Neural cell (in vitro differentiated cells): ENCODE measurements at regions not wholly inside any gene's neighbourhood (a gene's known extent, or its start where the extent isn't known, plus 50 kb on each side); places are given as distances from the start of the nearest gene placed in this dataset.

Source experiments
- H2AFZ ChIP-seq: fragments of 200-600, 300-800 bp; sonication (generic), shearing (Covaris generic); 2 replicates; pipeline ENCODE4 v1.6.0; 2014; ENCODE audit warnings: low read depth, mild to moderate bottlenecking, antibody characterized with exemption, low read length, moderate library complexity
- H3F3A ChIP-seq: fragments of 200-600 bp; shearing (Covaris generic); 2 replicates; pipeline ENCODE4 v1.6.1; 2016; ENCODE audit warnings: mild to moderate bottlenecking, moderate library complexity, mixed read lengths, antibody characterized with exemption, low read length; ENCODE audit not compliant: insufficient read depth, poor library complexity, severe bottlenecking
- H3K27ac ChIP-seq: fragments of 200-600, 300-800 bp; sonication (generic), shearing (Covaris generic); 2 replicates; pipeline ENCODE4 v1.5.1; 2014; ENCODE audit warnings: mild to moderate bottlenecking, low read length, moderate library complexity
- H3K27me3 ChIP-seq: fragments of 300-800, 200-600 bp; sonication (generic), shearing (Covaris generic); 2 replicates; pipeline ENCODE4 v1.6.0; 2014; ENCODE audit warnings: mild to moderate bottlenecking, low read depth, low read length, moderate library complexity; ENCODE audit not compliant: insufficient read depth
- H3K36me3 ChIP-seq: fragments of 300-800, 200-600 bp; sonication (generic), shearing (Covaris generic); 2 replicates; pipeline ENCODE4 v1.5.1; 2014; ENCODE audit warnings: mild to moderate bottlenecking, antibody characterized with exemption, low read length, moderate library complexity; ENCODE audit not compliant: insufficient read depth
- H3K4me2 ChIP-seq: fragments of 300-800, 200-600 bp; sonication (generic), shearing (Covaris generic); 2 replicates; pipeline ENCODE4 v1.6.0; 2014; ENCODE audit warnings: mild to moderate bottlenecking, low read length
- H3K4me3 ChIP-seq: fragments of 300-800, 200-600 bp; sonication (generic), shearing (Covaris generic); 2 replicates; pipeline ENCODE4 v1.5.1; 2014; ENCODE audit warnings: mild to moderate bottlenecking, low read length, moderate library complexity
- H3K79me2 ChIP-seq: fragments of 200-600 bp; shearing (Covaris generic); replicated peaks from 2 replicates; pipeline ENCODE4 v1.6.0; 2014; ENCODE audit warnings: mild to moderate bottlenecking, low read length, moderate library complexity; ENCODE audit not compliant: insufficient read depth
- H3K9ac ChIP-seq: fragments of 300-800, 200-600 bp; sonication (generic), shearing (Covaris generic); 2 replicates; pipeline ENCODE4 v1.6.1; 2016; ENCODE audit warnings: mild to moderate bottlenecking, low read length, mixed read lengths
- H3K9me2 ChIP-seq: fragments of 200-600 bp; shearing (Covaris generic); 2 replicates; pipeline ENCODE4 v1.6.1; 2016; ENCODE audit warnings: mild to moderate bottlenecking, low read length, mixed read lengths; ENCODE audit not compliant: insufficient read depth
- H3K9me3 ChIP-seq: fragments of 200-600, 300-800 bp; sonication (generic), shearing (Covaris generic); 2 replicates; pipeline ENCODE4 v1.6.1; 2016; ENCODE audit warnings: mild to moderate bottlenecking, mixed run types, low read length, moderate library complexity, mixed read lengths
- H4K20me1 ChIP-seq: fragments of 200-600 bp; shearing (Covaris generic); 2 replicates; pipeline ENCODE4 v1.6.1; 2016; ENCODE audit warnings: mild to moderate bottlenecking, mixed run types; ENCODE audit not compliant: insufficient read depth
- CTCF ChIP-seq: fragments of 450-650 bp; IDR thresholded peaks from 2 replicates; pipeline ENCODE4 v1.5.1; 2014; ENCODE audit warnings: antibody characterized with exemption, mild to moderate bottlenecking, moderate library complexity; ENCODE audit not compliant: poor library complexity, severe bottlenecking
- EP300 ChIP-seq: fragments of 450-650 bp; conservative IDR thresholded peaks from 2 replicates; pipeline ENCODE4 v1.6.1; 2014; ENCODE audit warnings: antibody characterized with exemption, mild to moderate bottlenecking, moderate library complexity; ENCODE audit not compliant: poor library complexity, severe bottlenecking
- EZH2 ChIP-seq: fragments of 200-600, 300-800 bp; shearing (Covaris generic), sonication (generic); IDR thresholded peaks from 2 replicates; pipeline ENCODE4 v1.6.1; 2014; ENCODE audit warnings: antibody characterized with exemption, low read length, borderline replicate concordance, mild to moderate bottlenecking; ENCODE audit not compliant: insufficient read depth, poor library complexity, severe bottlenecking
- MXI1 ChIP-seq: fragments of 450-650 bp; conservative IDR thresholded peaks from 2 replicates; pipeline ENCODE4 v1.6.1; 2014; ENCODE audit warnings: antibody characterized with exemption, mild to moderate bottlenecking; ENCODE audit not compliant: poor library complexity, severe bottlenecking
- POLR2AphosphoS5 ChIP-seq: IDR thresholded peaks from 2 replicates; pipeline ENCODE4 v1.6.1; 2012
- RAD21 ChIP-seq: fragments of 450-650 bp; conservative IDR thresholded peaks from 2 replicates; pipeline ENCODE4 v1.6.1; 2014; ENCODE audit warnings: antibody characterized with exemption, mild to moderate bottlenecking, moderate library complexity
- SMC3 ChIP-seq: fragments of 450-650 bp; conservative IDR thresholded peaks from 2 replicates; pipeline ENCODE4 v1.6.1; 2014; ENCODE audit warnings: antibody characterized with exemption, mild to moderate bottlenecking, moderate library complexity; ENCODE audit not compliant: poor library complexity
- TAF1 ChIP-seq: IDR thresholded peaks from 2 replicates; pipeline ENCODE4 v1.6.1; 2012; ENCODE audit warnings: low read depth
- TF ChIP-seq, protein P1 (sequence below): IDR thresholded peaks from 2 replicates; pipeline ENCODE4 v1.6.1; 2012; ENCODE audit warnings: borderline replicate concordance

- H2AFZ ChIP-seq, result no peak overlapping the region
- no peaks in the 10 kb centered on the region for H4K20me1 ChIP-seq
- no peaks in the 10 kb centered on the region for H3K9me2 ChIP-seq
- H3K4me2 ChIP-seq, result no peak overlapping the region
- H3K79me2 ChIP-seq, result no peaks in the 10 kb centered on the region
- no peak overlapping the region for H3K27ac ChIP-seq
- no peaks in the 10 kb centered on the region for H3K36me3 ChIP-seq
- H3K9ac ChIP-seq, result no peak overlapping the region
- H3F3A ChIP-seq, result no peaks in the 10 kb centered on the region
- H3K9me3 ChIP-seq, result no peaks in the 10 kb centered on the region
- TF ChIP-seq TAF1, result no peak
- TF ChIP-seq POLR2AphosphoS5, result no peak
- TF ChIP-seq, protein P1, sequence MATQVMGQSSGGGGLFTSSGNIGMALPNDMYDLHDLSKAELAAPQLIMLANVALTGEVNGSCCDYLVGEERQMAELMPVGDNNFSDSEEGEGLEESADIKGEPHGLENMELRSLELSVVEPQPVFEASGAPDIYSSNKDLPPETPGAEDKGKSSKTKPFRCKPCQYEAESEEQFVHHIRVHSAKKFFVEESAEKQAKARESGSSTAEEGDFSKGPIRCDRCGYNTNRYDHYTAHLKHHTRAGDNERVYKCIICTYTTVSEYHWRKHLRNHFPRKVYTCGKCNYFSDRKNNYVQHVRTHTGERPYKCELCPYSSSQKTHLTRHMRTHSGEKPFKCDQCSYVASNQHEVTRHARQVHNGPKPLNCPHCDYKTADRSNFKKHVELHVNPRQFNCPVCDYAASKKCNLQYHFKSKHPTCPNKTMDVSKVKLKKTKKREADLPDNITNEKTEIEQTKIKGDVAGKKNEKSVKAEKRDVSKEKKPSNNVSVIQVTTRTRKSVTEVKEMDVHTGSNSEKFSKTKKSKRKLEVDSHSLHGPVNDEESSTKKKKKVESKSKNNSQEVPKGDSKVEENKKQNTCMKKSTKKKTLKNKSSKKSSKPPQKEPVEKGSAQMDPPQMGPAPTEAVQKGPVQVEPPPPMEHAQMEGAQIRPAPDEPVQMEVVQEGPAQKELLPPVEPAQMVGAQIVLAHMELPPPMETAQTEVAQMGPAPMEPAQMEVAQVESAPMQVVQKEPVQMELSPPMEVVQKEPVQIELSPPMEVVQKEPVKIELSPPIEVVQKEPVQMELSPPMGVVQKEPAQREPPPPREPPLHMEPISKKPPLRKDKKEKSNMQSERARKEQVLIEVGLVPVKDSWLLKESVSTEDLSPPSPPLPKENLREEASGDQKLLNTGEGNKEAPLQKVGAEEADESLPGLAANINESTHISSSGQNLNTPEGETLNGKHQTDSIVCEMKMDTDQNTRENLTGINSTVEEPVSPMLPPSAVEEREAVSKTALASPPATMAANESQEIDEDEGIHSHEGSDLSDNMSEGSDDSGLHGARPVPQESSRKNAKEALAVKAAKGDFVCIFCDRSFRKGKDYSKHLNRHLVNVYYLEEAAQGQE, result no peak
- TF ChIP-seq MXI1, result no peak
- no peak for TF ChIP-seq EP300
- H3K27me3 ChIP-seq, result no peaks in the 10 kb centered on the region
- no peak overlapping the region for H3K4me3 ChIP-seq
These were observed 224.5 kb downstream of the TXNL1 start for GRCh38 chr18:56413862-56414261.

DNA sequence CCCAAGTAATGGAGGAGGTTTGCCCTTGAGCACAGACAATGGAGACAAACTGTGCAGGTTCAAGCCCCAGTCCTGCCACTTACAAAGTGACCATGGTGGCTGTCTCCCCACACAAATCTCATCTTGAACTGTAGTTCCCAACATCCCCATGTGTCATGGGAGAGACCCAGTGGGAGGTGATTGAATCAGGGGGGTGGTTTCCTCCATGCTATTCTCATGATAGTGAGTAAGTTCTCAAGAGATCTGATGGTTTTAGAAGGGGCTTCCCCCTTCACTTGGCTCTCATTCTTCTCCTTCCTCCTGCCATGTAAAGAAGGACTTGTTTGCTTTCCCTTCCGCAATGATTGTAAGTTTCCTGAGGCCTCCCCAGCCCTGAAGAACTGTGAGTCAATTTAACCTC, 225.4 kb downstream of the TXNL1 start:
- no peaks in the 10 kb centered on the region for H3K79me2 ChIP-seq
- H3K27me3 ChIP-seq, result no peaks in the 10 kb centered on the region
- no peaks in the 10 kb centered on the region for H4K20me1 ChIP-seq
- H3K4me3 ChIP-seq, result no peak overlapping the region
- H3K9ac ChIP-seq, result no peak overlapping the region
- TF ChIP-seq EZH2 (no peak), TAF1 (no peak), RAD21 (no peak), MXI1 (no peak), EP300 (no peak), CTCF (no peak), POLR2AphosphoS5 (no peak), SMC3 (no peak)
- TF ChIP-seq, protein P1, result no peak
- H3K36me3 ChIP-seq, result no peaks in the 10 kb centered on the region
- no peak overlapping the region for H2AFZ ChIP-seq
- no peak overlapping the region for H3K27ac ChIP-seq
- no peaks in the 10 kb centered on the region for H3K9me3 ChIP-seq
- no peaks in the 10 kb centered on the region for H3F3A ChIP-seq
- H3K9me2 ChIP-seq, result no peaks in the 10 kb centered on the region
- H3K4me2 ChIP-seq, result no peak overlapping the region
